SK-N-SH (cell line): ENCODE measurements at regions not wholly inside any gene's neighbourhood (a gene's known extent, or its start where the extent isn't known, plus 50 kb on each side); places are given as distances from the start of the nearest gene placed in this dataset.

ENCODE experiments used
- CTCF ChIA-PET: fragments of 300-600, 350-600 bp; formaldehyde crosslinking; extraction: SDS; loops from one replicate; lab custom pipeline; 2021; lab: Yijun Ruan, JAX
- POLR2A ChIA-PET: fragments of 350-600 bp; sonication (Branson Sonifier 250); formaldehyde crosslinking; extraction: SDS; loops from one replicate; lab custom pipeline; 2020; ENCODE audit warnings: antibody characterized with exemption, inconsistent platforms; lab: Yijun Ruan, JAX
- DNase-seq: peaks from one replicate; pipeline ENCODE4 v3.0.0; 2012
- H2AFZ ChIP-seq: fragments of 200-600 bp; sonication (generic); 2 replicates; pipeline ENCODE4 v1.8.1; 2016; ENCODE audit warnings: antibody characterized with exemption, mild to moderate bottlenecking, low read depth
- H3F3A ChIP-seq: fragments of 200-600 bp; sonication (generic); replicated peaks from 2 replicates; pipeline ENCODE3; 2016; ENCODE audit warnings: antibody characterized with exemption, mild to moderate bottlenecking; ENCODE audit not compliant: insufficient read depth
- H3K27ac ChIP-seq, 2 experiments: fragments of 200-500 bp in 1 of 2; fragments of 200-600 bp in 1 of 2; sonication (Bioruptor generic) in 1 of 2; sonication (generic), shearing (Covaris generic) in 1 of 2; 2 replicates each; pipeline versions ENCODE4 v1.5.1 to v1.6.1; 2014 to 2016; ENCODE audit warnings: low read depth in 2 of 2, inconsistent platforms in 1 of 2, low read length in 1 of 2, mild to moderate bottlenecking in 1 of 2, mixed read lengths in 1 of 2
- H3K27me3 ChIP-seq: fragments of 200-600 bp; sonication (generic), shearing (Covaris generic); 2 replicates; pipeline ENCODE4 v1.6.1; 2016; ENCODE audit warnings: mixed run types; ENCODE audit not compliant: insufficient read depth
- H3K36me3 ChIP-seq, 2 experiments: fragments of 200-500 bp in 1 of 2; fragments of 200-600 bp in 1 of 2; sonication (Bioruptor generic) in 1 of 2; sonication (generic) in 1 of 2; replicated peaks in 1 of 2; 2 replicates each; pipeline versions ENCODE3 to v1.5.1; 2014 to 2016; ENCODE audit warnings: low read length in 1 of 2, mild to moderate bottlenecking in 1 of 2; ENCODE audit not compliant: insufficient read depth in 2 of 2, control insufficient read depth in 1 of 2
- H3K4me1 ChIP-seq, 2 experiments: fragments of 200-500 bp in 1 of 2; fragments of 200-600 bp in 1 of 2; sonication (Bioruptor generic) in 1 of 2; sonication (generic), shearing (Covaris generic) in 1 of 2; 2 replicates each; pipeline versions ENCODE4 v1.5.1 to v1.6.1; 2014 to 2016; ENCODE audit warnings: low read depth in 1 of 2, low read length in 1 of 2, mixed run types in 1 of 2; ENCODE audit not compliant: insufficient read depth in 2 of 2, control insufficient read depth in 1 of 2
- H3K4me2 ChIP-seq: fragments of 200-600 bp; sonication (generic), shearing (Covaris generic); 2 replicates; pipeline ENCODE4 v1.6.1; 2017; ENCODE audit warnings: mixed run types
- H3K4me3 ChIP-seq, 2 experiments: fragments of 200-500 bp in 1 of 2; fragments of 200-600 bp in 1 of 2; sonication (Bioruptor generic) in 1 of 2; sonication (generic), shearing (Covaris generic) in 1 of 2; 2 replicates each; pipeline versions ENCODE4 v1.5.1 to v1.8.1; 2014 to 2016; ENCODE audit warnings: low read depth in 2 of 2, inconsistent platforms in 1 of 2, low read length in 1 of 2, mild to moderate bottlenecking in 1 of 2, mixed read lengths in 1 of 2, moderate library complexity in 1 of 2
- H3K79me2 ChIP-seq: fragments of 200-600 bp; sonication (generic); 2 replicates; pipeline ENCODE4 v1.8.1; 2017; ENCODE audit warnings: mild to moderate bottlenecking; ENCODE audit not compliant: insufficient read depth
- H3K9ac ChIP-seq: fragments of 200-600 bp; sonication (generic); 2 replicates; pipeline ENCODE4 v1.6.1; 2017; ENCODE audit warnings: mixed run types
- H3K9me2 ChIP-seq: fragments of 200-600 bp; sonication (generic); 2 replicates; pipeline ENCODE4 v1.6.1; 2017; ENCODE audit warnings: mixed run types
- H3K9me3 ChIP-seq: fragments of 200-600 bp; sonication (generic); 2 replicates; pipeline ENCODE4 v1.6.1; 2017; ENCODE audit warnings: mixed run types, mild to moderate bottlenecking, moderate library complexity
- H4K20me1 ChIP-seq: fragments of 200-600 bp; sonication (generic); 2 replicates; pipeline ENCODE4 v1.6.1; 2017; ENCODE audit warnings: mild to moderate bottlenecking, mixed run types; ENCODE audit not compliant: insufficient read depth
- ELF1 ChIP-seq: IDR thresholded peaks from 2 replicates; pipeline ENCODE4 v1.4.0; 2012
- NFIC ChIP-seq: IDR thresholded peaks from 2 replicates; pipeline ENCODE4 v1.4.0; 2012; ENCODE audit warnings: borderline replicate concordance
- POLR2AphosphoS5 ChIP-seq: IDR thresholded peaks from 2 replicates; pipeline ENCODE4 v1.6.1; 2012; ENCODE audit warnings: low read depth, low read length
- RAD21 ChIP-seq: IDR thresholded peaks from 2 replicates; pipeline ENCODE4 v1.6.1; 2012; ENCODE audit warnings: mild to moderate bottlenecking, low read length
- REST ChIP-seq: IDR thresholded peaks from 2 replicates; pipeline ENCODE4 v1.6.1; 2012; ENCODE audit warnings: mild to moderate bottlenecking, low read depth, low read length, moderate library complexity
- RFX5 ChIP-seq: IDR thresholded peaks from 2 replicates; pipeline ENCODE4 v1.6.1; 2012; ENCODE audit warnings: mild to moderate bottlenecking, improper control_type of control experiment, low read length
- RXRA ChIP-seq: IDR thresholded peaks from 2 replicates; pipeline ENCODE4 v1.4.0; 2012; ENCODE audit warnings: low read depth, mild to moderate bottlenecking, borderline replicate concordance
- SIN3A ChIP-seq: IDR thresholded peaks from 2 replicates; pipeline ENCODE4 v1.6.1; 2012; ENCODE audit warnings: low read depth, mild to moderate bottlenecking, low read length, moderate library complexity, borderline replicate concordance
- TAF1 ChIP-seq: IDR thresholded peaks from 2 replicates; pipeline ENCODE4 v1.6.1; 2012; ENCODE audit warnings: low read depth, mild to moderate bottlenecking, low read length, moderate library complexity, borderline replicate concordance
- TCF12 ChIP-seq: IDR thresholded peaks from 2 replicates; pipeline ENCODE4 v1.4.0; 2012
- WGBS: methylation state at CpG from one replicate; pipeline ENCODE4 v1.1.6; 2017; ENCODE audit warnings: low lambda C conversion rate; 5-methylcytosine and 5-hydroxymethylcytosine counted together
- TF ChIP-seq, protein P1 (sequence below): IDR thresholded peaks from 2 replicates; pipeline ENCODE4 v1.4.0; 2012; ENCODE audit warnings: low read depth
- TF ChIP-seq, protein P2 (sequence below): IDR thresholded peaks from 2 replicates; pipeline ENCODE4; 2012
- TF ChIP-seq, protein P3 (sequence below): fragments of 150-350 bp; IDR thresholded peaks from 2 replicates; pipeline ENCODE4 v1.6.1; 2017; ENCODE audit warnings: antibody characterized with exemption, low read length, low read depth, borderline replicate concordance
- TF ChIP-seq, protein P4 (sequence below): IDR thresholded peaks from 2 replicates; pipeline ENCODE4 v1.4.0; 2012; ENCODE audit warnings: low read depth, borderline replicate concordance

DNA sequence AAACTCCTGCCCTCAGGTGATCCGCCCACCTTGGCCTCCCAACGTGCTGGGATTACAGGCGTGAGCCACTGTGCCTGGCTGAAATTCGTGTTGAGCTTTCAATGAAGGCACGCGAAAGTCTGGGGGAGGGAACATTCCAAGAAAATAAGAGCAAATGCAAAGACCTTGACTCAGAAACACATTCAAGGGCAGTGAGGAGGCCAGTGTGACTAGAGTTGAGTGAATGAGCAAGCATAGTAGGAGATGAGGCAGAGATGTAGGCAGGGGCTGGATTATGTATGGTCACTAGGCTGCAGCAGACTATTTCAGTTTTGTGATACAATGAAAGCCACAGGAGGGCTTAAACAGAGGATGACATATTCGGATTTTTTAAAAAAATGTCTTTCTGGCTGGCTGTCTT lies 67.0 kb downstream of the SCN11A start:
- Histone ChIP-seq H3K4me1 (peaks cover 0 to 5% of the 10 kb centered on the region in 2 experiments; a peak in 2 of 4 replicates), H3F3A (no peaks in the 10 kb centered on the region), H4K20me1 (no peaks in the 10 kb centered on the region)
- WGBS: 67% methylated on average over 7 of the region's 7 CpGs
- POLR2A ChIA-PET: no interaction called here
- TF ChIP-seq, protein P1, sequence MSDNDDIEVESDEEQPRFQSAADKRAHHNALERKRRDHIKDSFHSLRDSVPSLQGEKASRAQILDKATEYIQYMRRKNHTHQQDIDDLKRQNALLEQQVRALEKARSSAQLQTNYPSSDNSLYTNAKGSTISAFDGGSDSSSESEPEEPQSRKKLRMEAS: no peak
- TF ChIP-seq RAD21 (no peak), REST (no peak), POLR2AphosphoS5 (no peak), TAF1 (no peak), ELF1 (no peak)
- TF ChIP-seq, protein P2, sequence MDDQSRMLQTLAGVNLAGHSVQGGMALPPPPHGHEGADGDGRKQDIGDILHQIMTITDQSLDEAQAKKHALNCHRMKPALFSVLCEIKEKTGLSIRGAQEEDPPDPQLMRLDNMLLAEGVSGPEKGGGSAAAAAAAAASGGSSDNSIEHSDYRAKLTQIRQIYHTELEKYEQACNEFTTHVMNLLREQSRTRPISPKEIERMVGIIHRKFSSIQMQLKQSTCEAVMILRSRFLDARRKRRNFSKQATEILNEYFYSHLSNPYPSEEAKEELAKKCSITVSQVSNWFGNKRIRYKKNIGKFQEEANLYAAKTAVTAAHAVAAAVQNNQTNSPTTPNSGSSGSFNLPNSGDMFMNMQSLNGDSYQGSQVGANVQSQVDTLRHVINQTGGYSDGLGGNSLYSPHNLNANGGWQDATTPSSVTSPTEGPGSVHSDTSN: no peak
- TF ChIP-seq, protein P3, sequence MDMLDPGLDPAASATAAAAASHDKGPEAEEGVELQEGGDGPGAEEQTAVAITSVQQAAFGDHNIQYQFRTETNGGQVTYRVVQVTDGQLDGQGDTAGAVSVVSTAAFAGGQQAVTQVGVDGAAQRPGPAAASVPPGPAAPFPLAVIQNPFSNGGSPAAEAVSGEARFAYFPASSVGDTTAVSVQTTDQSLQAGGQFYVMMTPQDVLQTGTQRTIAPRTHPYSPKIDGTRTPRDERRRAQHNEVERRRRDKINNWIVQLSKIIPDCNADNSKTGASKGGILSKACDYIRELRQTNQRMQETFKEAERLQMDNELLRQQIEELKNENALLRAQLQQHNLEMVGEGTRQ: no peak
- TF ChIP-seq, all 33 proteins: peak for 0
- Histone ChIP-seq H3K9ac (no peak overlapping the region), H3K27ac (no peak overlapping the region), H3K27me3 (no peaks in the 10 kb centered on the region), H3K9me3 (no peaks in the 10 kb centered on the region), H3K4me2 (no peak overlapping the region), H3K36me3 (no peaks in the 10 kb centered on the region), H3K4me3 (no peak overlapping the region), H2AFZ (no peak overlapping the region), H3K9me2 (no peaks in the 10 kb centered on the region), H3K79me2 (no peaks in the 10 kb centered on the region)
- no peak for DNase-seq
- CTCF ChIA-PET: interaction anchor here (0.7 to 1.9 kb wide), 5 partner anchors 15 to 1270 kb away, joined by 3 to 7 read pairs (median 3); partner anchors contain the start of gene SCN10A

- no peak overlapping the region for H3K4me3 ChIP-seq
- no peaks in the 10 kb centered on the region for H3K9me3 ChIP-seq
- no peaks in the 10 kb centered on the region for H4K20me1 ChIP-seq
- no peaks in the 10 kb centered on the region for H3K9me2 ChIP-seq
- peaks cover 0 to 5% of the 10 kb centered on the region in 2 experiments; a peak in 2 of 4 replicates for H3K4me1 ChIP-seq
- no peaks in the 10 kb centered on the region for H3K79me2 ChIP-seq
- H3K27me3 ChIP-seq: no peaks in the 10 kb centered on the region
- H3K9ac ChIP-seq: no peak overlapping the region
- H3K36me3 ChIP-seq: no peaks in the 10 kb centered on the region
- H2AFZ ChIP-seq: no peak overlapping the region
- no peak for DNase-seq
- no peak overlapping the region for H3K27ac ChIP-seq
- ChIA-PET POLR2A (no interaction called here), CTCF (interaction anchor here (0.7 to 1.9 kb wide), 5 partner anchors 12 to 1269 kb away, joined by 3 to 7 read pairs (median 3); no protein-coding TSS in a partner anchor)
- H3F3A ChIP-seq: no peaks in the 10 kb centered on the region
- TF ChIP-seq TCF12 (no peak), NFIC (no peak), RXRA (no peak), SIN3A (no peak), RFX5 (no peak)
- TF ChIP-seq, protein P4, sequence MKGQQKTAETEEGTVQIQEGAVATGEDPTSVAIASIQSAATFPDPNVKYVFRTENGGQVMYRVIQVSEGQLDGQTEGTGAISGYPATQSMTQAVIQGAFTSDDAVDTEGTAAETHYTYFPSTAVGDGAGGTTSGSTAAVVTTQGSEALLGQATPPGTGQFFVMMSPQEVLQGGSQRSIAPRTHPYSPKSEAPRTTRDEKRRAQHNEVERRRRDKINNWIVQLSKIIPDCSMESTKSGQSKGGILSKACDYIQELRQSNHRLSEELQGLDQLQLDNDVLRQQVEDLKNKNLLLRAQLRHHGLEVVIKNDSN: no peak
- TF ChIP-seq, all 33 proteins: peak for 0
- no peak overlapping the region for H3K4me2 ChIP-seq
These were observed 67.6 kb downstream of the SCN11A start for GRCh38 chr3:38984110-38984509.
